A673 (cell line): ENCODE measurements at regions not wholly inside any gene's neighbourhood (a gene's known extent, or its start where the extent isn't known, plus 50 kb on each side); places are given as distances from the start of the nearest gene placed in this dataset.

Source experiments
- BruUV-seq: library from RNA; stranded (reverse); fragments of 400-500 nt; replicated peaks from 2 replicates; lab custom pipeline; 2021; lab: Mats Ljungman, UMichigan
- CTCF ChIA-PET: fragments of 300-600 bp; sonication (Branson Sonifier 250); formaldehyde crosslinking; loops from one replicate; lab custom pipeline; 2022; ENCODE audit warnings: antibody characterized with exemption; lab: Charles Lee
- POLR2A ChIA-PET: fragments of 300-600 bp; sonication (Branson Sonifier 250); formaldehyde crosslinking; loops from one replicate; lab custom pipeline; 2022; ENCODE audit warnings: antibody characterized with exemption; ENCODE audit not compliant: low non-redundant PET; lab: Charles Lee
- DNase-seq: peaks from one replicate; pipeline ENCODE4 v3.0.0-alpha.2; 2015; ENCODE audit warnings: low spot score
- H3K27ac ChIP-seq: fragments of 200-600 bp; sonication (generic); 2 replicates; pipeline ENCODE4 v1.5.1; 2016; ENCODE audit warnings: mixed run types, low read depth, mild to moderate bottlenecking, mixed read lengths, antibody characterized with exemption, low read length; ENCODE audit not compliant: poor library complexity, severe bottlenecking
- H3K27me3 ChIP-seq: fragments of 200-600 bp; sonication (generic); replicated peaks from 2 replicates; pipeline ENCODE4 v1.6.1; 2017; ENCODE audit warnings: mixed run types, low read depth, mild to moderate bottlenecking, mixed read lengths, antibody characterized with exemption, low read length; ENCODE audit not compliant: insufficient read depth, poor library complexity
- H3K36me3 ChIP-seq: fragments of 200-600 bp; sonication (generic); 2 replicates; pipeline ENCODE4 v1.6.1; 2016; ENCODE audit warnings: mixed run types, mild to moderate bottlenecking, mixed read lengths, antibody characterized with exemption, low read length; ENCODE audit not compliant: insufficient read depth, poor library complexity, severe bottlenecking
- H3K4me1 ChIP-seq: fragments of 200-600 bp; sonication (generic); 2 replicates; pipeline ENCODE4 v1.6.1; 2017; ENCODE audit warnings: mixed run types, mild to moderate bottlenecking, mixed read lengths, antibody characterized with exemption, low read length; ENCODE audit not compliant: insufficient read depth, poor library complexity, severe bottlenecking
- H3K4me3 ChIP-seq: fragments of 200-600 bp; sonication (generic); 2 replicates; pipeline ENCODE4 v1.5.1; 2016; ENCODE audit warnings: low read depth, mixed run types, mild to moderate bottlenecking, mixed read lengths, low read length; ENCODE audit not compliant: poor library complexity, severe bottlenecking
- H3K9me3 ChIP-seq: fragments of 200-600 bp; sonication (generic); 2 replicates; pipeline ENCODE4 v1.6.1; 2016; ENCODE audit warnings: mixed run types, low read depth, mild to moderate bottlenecking, mixed read lengths, antibody characterized with exemption, low read length; ENCODE audit not compliant: poor library complexity, severe bottlenecking
- EZH2 ChIP-seq: fragments of 200-600 bp; sonication (generic); IDR thresholded peaks from 2 replicates; pipeline ENCODE4 v1.6.1; 2017; ENCODE audit warnings: borderline replicate concordance, low read depth, mild to moderate bottlenecking, mixed read lengths, antibody characterized with exemption, low read length; ENCODE audit not compliant: poor library complexity, severe bottlenecking
- intact Hi-C: fragments of 100-400 bp; cut with micrococcal nuclease; formaldehyde crosslinking; loops from one replicate; pipeline ENCODE4 v1.10.0; 2022; ENCODE audit not compliant: unreplicated experiment
- TF ChIP-seq, protein P1 (sequence below): fragments of 300-800, 200-600 bp; sonication (generic); conservative IDR thresholded peaks from 2 replicates; pipeline ENCODE4 v1.5.1; 2017; ENCODE audit warnings: low read depth, mild to moderate bottlenecking, antibody characterized with exemption, low read length, moderate library complexity, mixed read lengths

- no peak for DNase-seq
- intact Hi-C loops, result no loop called here
- TF ChIP-seq, protein P1, sequence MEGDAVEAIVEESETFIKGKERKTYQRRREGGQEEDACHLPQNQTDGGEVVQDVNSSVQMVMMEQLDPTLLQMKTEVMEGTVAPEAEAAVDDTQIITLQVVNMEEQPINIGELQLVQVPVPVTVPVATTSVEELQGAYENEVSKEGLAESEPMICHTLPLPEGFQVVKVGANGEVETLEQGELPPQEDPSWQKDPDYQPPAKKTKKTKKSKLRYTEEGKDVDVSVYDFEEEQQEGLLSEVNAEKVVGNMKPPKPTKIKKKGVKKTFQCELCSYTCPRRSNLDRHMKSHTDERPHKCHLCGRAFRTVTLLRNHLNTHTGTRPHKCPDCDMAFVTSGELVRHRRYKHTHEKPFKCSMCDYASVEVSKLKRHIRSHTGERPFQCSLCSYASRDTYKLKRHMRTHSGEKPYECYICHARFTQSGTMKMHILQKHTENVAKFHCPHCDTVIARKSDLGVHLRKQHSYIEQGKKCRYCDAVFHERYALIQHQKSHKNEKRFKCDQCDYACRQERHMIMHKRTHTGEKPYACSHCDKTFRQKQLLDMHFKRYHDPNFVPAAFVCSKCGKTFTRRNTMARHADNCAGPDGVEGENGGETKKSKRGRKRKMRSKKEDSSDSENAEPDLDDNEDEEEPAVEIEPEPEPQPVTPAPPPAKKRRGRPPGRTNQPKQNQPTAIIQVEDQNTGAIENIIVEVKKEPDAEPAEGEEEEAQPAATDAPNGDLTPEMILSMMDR, result no peak
- no peak for TF ChIP-seq EZH2
- no peaks in the 10 kb centered on the region for H3K9me3 ChIP-seq
- H3K4me1 ChIP-seq, result no peaks in the 10 kb centered on the region
- peaks cover 37% of the 10 kb centered on the region for H3K27me3 ChIP-seq
- H3K4me3 ChIP-seq, result peak overlapping the region; percentile 20
- CTCF ChIA-PET, result no interaction called here
- H3K27ac ChIP-seq, result no peak overlapping the region
- POLR2A ChIA-PET, result no interaction called here
- no peaks in the 10 kb centered on the region for H3K36me3 ChIP-seq
- BruUV-seq, result no TSS peak
Measured at GRCh38 chr2:16302431-16303272, 362.3 kb downstream of the MYCN start.

- no peak overlapping the region for H3K4me3 ChIP-seq
- POLR2A ChIA-PET, result no interaction called here
- no peak overlapping the region for H3K27ac ChIP-seq
- no peak for DNase-seq
- no peak for TF ChIP-seq EZH2
- TF ChIP-seq, protein P1, result no peak
- intact Hi-C loops, result no loop called here
- H3K9me3 ChIP-seq, result no peaks in the 10 kb centered on the region
- H3K4me1 ChIP-seq, result no peaks in the 10 kb centered on the region
- no peaks in the 10 kb centered on the region for H3K36me3 ChIP-seq
- CTCF ChIA-PET, result no interaction called here
- no TSS peak for BruUV-seq
- peaks cover 42% of the 10 kb centered on the region for H3K27me3 ChIP-seq
Measured at GRCh38 chr2:16301961-16302360, 361.6 kb downstream of the MYCN start.

- no peak overlapping the region for H3K27ac ChIP-seq
- H3K4me3 ChIP-seq, result no peak overlapping the region
- DNase-seq, result no peak
- POLR2A ChIA-PET, result no interaction called here
- no peak for TF ChIP-seq EZH2
- TF ChIP-seq, protein P1, result no peak
- CTCF ChIA-PET, result no interaction called here
- no peaks in the 10 kb centered on the region for H3K9me3 ChIP-seq
- no peaks in the 10 kb centered on the region for H3K36me3 ChIP-seq
- no TSS peak for BruUV-seq
- no peaks in the 10 kb centered on the region for H3K4me1 ChIP-seq
- H3K27me3 ChIP-seq, result peaks cover 40% of the 10 kb centered on the region
- intact Hi-C loops, result no loop called here
Measured at GRCh38 chr2:16298866-16299265, 358.5 kb downstream of the MYCN start.
